ENCODE measurements at regions not wholly inside any gene's neighbourhood (a gene's known extent, or its start where the extent isn't known, plus 50 kb on each side); places are given as distances from the start of the nearest gene placed in this dataset.
A peak's percentile ranks its signal among the peaks of the same experiment; 100 is the strongest.

- Histone ChIP-seq H3K9me3 (ENCODE audit: control insufficient read depth, insufficient read depth, low read length) (no peaks in the 10 kb centered on the region), H3K36me3 (ENCODE audit: insufficient read depth, low read length) (no peaks in the 10 kb centered on the region), H3K4me1 (ENCODE audit: insufficient read depth, low read length) (no peaks in the 10 kb centered on the region; the same call in 1 of the 2 replicates), H3K9ac (ENCODE audit: low read depth, low read length) (no peak overlapping the region)
Measured at GRCh38 chr16:73565925-73566324, 518.0 kb upstream of the ZFHX3 start.

GRCh38 chr16:73565263-73565662 lies 517.3 kb upstream of the ZFHX3 start:
- no peaks in the 10 kb centered on the region for H3K9me3 ChIP-seq (ENCODE audit: control insufficient read depth, insufficient read depth, low read length)
- no peaks in the 10 kb centered on the region; the same call in 1 of the 2 replicates for H3K4me1 ChIP-seq (ENCODE audit: insufficient read depth, low read length)
- H3K36me3 ChIP-seq (ENCODE audit: insufficient read depth, low read length): no peaks in the 10 kb centered on the region
- no peak overlapping the region for H3K9ac ChIP-seq (ENCODE audit: low read depth, low read length)

GRCh38 chr16:73563709-73564108 lies 515.8 kb upstream of the ZFHX3 start:
- Histone ChIP-seq H3K9me3 (ENCODE audit: control insufficient read depth, insufficient read depth, low read length) (no peaks in the 10 kb centered on the region), H3K4me1 (ENCODE audit: insufficient read depth, low read length) (no peaks in the 10 kb centered on the region; the same call in 1 of the 2 replicates)

GRCh38 chr16:73560497-73560896 lies 512.6 kb upstream of the ZFHX3 start:
- Histone ChIP-seq H3K9ac (ENCODE audit: low read depth, low read length) (no peak overlapping the region), H3K4me1 (ENCODE audit: insufficient read depth, low read length) (no peaks in the 10 kb centered on the region), H3K36me3 (ENCODE audit: insufficient read depth, low read length) (no peaks in the 10 kb centered on the region), H3K9me3 (ENCODE audit: control insufficient read depth, insufficient read depth, low read length) (no peaks in the 10 kb centered on the region)

More at GRCh38 chr16:73563709-73564108, 515.8 kb upstream of the ZFHX3 start:
- no peaks in the 10 kb centered on the region for H3K36me3 ChIP-seq (ENCODE audit: insufficient read depth, low read length)
- H3K9ac ChIP-seq (ENCODE audit: low read depth, low read length): no peak overlapping the region

- Histone ChIP-seq H3K9me3 (ENCODE audit: control insufficient read depth, insufficient read depth, low read length) (no peaks in the 10 kb centered on the region), H3K36me3 (ENCODE audit: insufficient read depth, low read length) (no peaks in the 10 kb centered on the region), H3K4me1 (ENCODE audit: insufficient read depth, low read length) (no peaks in the 10 kb centered on the region), H3K9ac (ENCODE audit: low read depth, low read length) (no peak overlapping the region)
Measured at GRCh38 chr16:73558219-73558618, 510.3 kb upstream of the ZFHX3 start.

GRCh38 chr16:73553941-73554660 lies 506.2 kb upstream of the ZFHX3 start:
- H3K9me3 ChIP-seq (ENCODE audit: control insufficient read depth, insufficient read depth, low read length): no peaks in the 10 kb centered on the region
- H3K4me1 ChIP-seq (ENCODE audit: insufficient read depth, low read length): 0 out of 2 replicates have a peak, but pooled peaks cover 5% of the 10 kb centered on the region
- no peaks in the 10 kb centered on the region for H3K36me3 ChIP-seq (ENCODE audit: insufficient read depth, low read length)
- H3K9ac ChIP-seq (ENCODE audit: low read depth, low read length): no peak overlapping the region

GRCh38 chr16:73549984-73550631 lies 502.2 kb upstream of the ZFHX3 start:
- H3K36me3 ChIP-seq (ENCODE audit: insufficient read depth, low read length): no peaks in the 10 kb centered on the region
- no peak overlapping the region for H3K9ac ChIP-seq (ENCODE audit: low read depth, low read length)
- H3K9me3 ChIP-seq (ENCODE audit: control insufficient read depth, insufficient read depth, low read length): no peaks in the 10 kb centered on the region
- H3K4me1 ChIP-seq (ENCODE audit: insufficient read depth, low read length): peaks cover 12% of the 10 kb centered on the region; the same call in 1 of the 2 replicates

GRCh38 chr16:73547552-73548403 lies 499.9 kb upstream of the ZFHX3 start:
- H3K4me1 ChIP-seq (ENCODE audit: insufficient read depth, low read length): peaks cover 20% of the 10 kb centered on the region
- no peak overlapping the region for H3K9ac ChIP-seq (ENCODE audit: low read depth, low read length)
- H3K36me3 ChIP-seq (ENCODE audit: insufficient read depth, low read length): no peaks in the 10 kb centered on the region
- no peaks in the 10 kb centered on the region for H3K9me3 ChIP-seq (ENCODE audit: control insufficient read depth, insufficient read depth, low read length)

GRCh38 chr16:73546341-73546845 lies 498.5 kb upstream of the ZFHX3 start:
- H3K36me3 ChIP-seq (ENCODE audit: insufficient read depth, low read length): no peaks in the 10 kb centered on the region

GRCh38 chr16:73545755-73546154 lies 497.8 kb upstream of the ZFHX3 start:
- H3K9ac ChIP-seq (ENCODE audit: low read depth, low read length): no peak overlapping the region
- no peaks in the 10 kb centered on the region for H3K9me3 ChIP-seq (ENCODE audit: control insufficient read depth, insufficient read depth, low read length)
- no peaks in the 10 kb centered on the region for H3K36me3 ChIP-seq (ENCODE audit: insufficient read depth, low read length)
- H3K4me1 ChIP-seq (ENCODE audit: insufficient read depth, low read length): peaks cover 20% of the 10 kb centered on the region

More at GRCh38 chr16:73546341-73546845, 498.5 kb upstream of the ZFHX3 start:
- Histone ChIP-seq H3K9me3 (ENCODE audit: control insufficient read depth, insufficient read depth, low read length) (no peaks in the 10 kb centered on the region), H3K9ac (ENCODE audit: low read depth, low read length) (no peak overlapping the region; the same call in 1 of the 2 replicates), H3K4me1 (ENCODE audit: insufficient read depth, low read length) (peaks cover 20% of the 10 kb centered on the region)

GRCh38 chr16:73545290-73545689 lies 497.4 kb upstream of the ZFHX3 start:
- Histone ChIP-seq H3K4me1 (ENCODE audit: insufficient read depth, low read length) (peaks cover 18% of the 10 kb centered on the region), H3K9ac (ENCODE audit: low read depth, low read length) (no peak overlapping the region), H3K36me3 (ENCODE audit: insufficient read depth, low read length) (no peaks in the 10 kb centered on the region), H3K9me3 (ENCODE audit: control insufficient read depth, insufficient read depth, low read length) (no peaks in the 10 kb centered on the region)

- no peaks in the 10 kb centered on the region for H3K9me3 ChIP-seq (ENCODE audit: control insufficient read depth, insufficient read depth, low read length)
- peak overlapping the region; percentile 72 for H3K9ac ChIP-seq (ENCODE audit: low read depth, low read length)
- H3K4me1 ChIP-seq (ENCODE audit: insufficient read depth, low read length): peaks cover 15% of the 10 kb centered on the region
- no peaks in the 10 kb centered on the region for H3K36me3 ChIP-seq (ENCODE audit: insufficient read depth, low read length)
Measured at GRCh38 chr16:73544826-73545225, 496.9 kb upstream of the ZFHX3 start.

- Histone ChIP-seq H3K4me1 (ENCODE audit: insufficient read depth, low read length) (peaks cover 15% of the 10 kb centered on the region), H3K36me3 (ENCODE audit: insufficient read depth, low read length) (no peaks in the 10 kb centered on the region), H3K9ac (ENCODE audit: low read depth, low read length) (peak overlapping the region; percentile 72; the same call in 1 of the 2 replicates), H3K9me3 (ENCODE audit: control insufficient read depth, insufficient read depth, low read length) (no peaks in the 10 kb centered on the region)
Measured at GRCh38 chr16:73543970-73544599, 496.2 kb upstream of the ZFHX3 start.
